ENCODE measurements at regions not wholly inside any gene's neighbourhood (a gene's known extent, or its start where the extent isn't known, plus 50 kb on each side); places are given as distances from the start of the nearest gene placed in this dataset.

DNA sequence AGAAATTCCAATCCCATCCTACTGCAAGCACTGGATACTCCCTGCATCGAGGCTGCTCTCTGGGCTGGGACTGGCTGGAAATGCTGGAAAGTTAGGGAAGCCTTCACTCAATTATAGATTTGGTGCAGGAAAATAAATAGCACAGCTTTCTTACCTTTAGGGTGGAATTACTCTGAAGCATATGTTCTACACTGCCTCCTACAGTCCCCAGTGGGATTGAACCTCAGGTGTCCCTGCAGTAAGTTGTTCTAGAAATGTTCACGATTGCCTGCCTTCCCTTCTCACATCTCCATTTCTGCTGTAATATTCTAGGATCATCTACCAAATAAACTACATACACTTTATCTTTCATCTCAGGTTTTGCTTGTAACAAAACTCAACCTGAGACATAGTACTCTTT, 536.7 kb upstream of the LMCD1 start:
- DNase-seq (ENCODE audit: insufficient read length, low spot score): no peak
- no peak for TF ChIP-seq POLR2AphosphoS5 (IDR thresholded peaks at IDR 0.05; ENCODE audit: low read depth, low read length)
- no peak for TF ChIP-seq TAF1 (IDR thresholded peaks at IDR 0.05; ENCODE audit: low read depth, low read length)
- no peak for TF ChIP-seq PAX5 (IDR thresholded peaks at IDR 0.05; ENCODE audit: insufficient read depth, low read length, severe bottlenecking)
- TF ChIP-seq POU2F2 (IDR thresholded peaks at IDR 0.05; ENCODE audit: low read depth, low read length): no peak
- no peak for FAIRE-seq

DNA sequence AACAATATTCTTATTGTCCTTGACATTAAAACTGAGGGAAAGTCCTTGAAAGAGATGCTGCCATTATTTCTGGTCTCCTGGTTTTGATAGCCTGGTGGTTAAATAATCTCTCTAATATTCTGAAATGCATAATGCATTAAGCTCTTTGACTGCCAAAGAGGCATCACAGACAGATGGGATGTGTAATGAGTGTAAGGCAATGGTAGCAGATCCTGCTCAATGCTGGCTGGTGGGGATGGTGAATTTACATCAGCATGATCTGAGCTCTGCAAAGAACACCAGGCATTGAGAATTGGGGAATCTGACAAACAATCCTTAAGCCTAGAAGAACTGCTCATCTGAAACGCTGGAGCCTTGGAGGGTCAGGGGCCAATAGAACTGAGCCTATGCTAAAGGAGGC, 528.6 kb upstream of the LMCD1 start:
- no peak for TF ChIP-seq POLR2AphosphoS5 (IDR thresholded peaks at IDR 0.05; ENCODE audit: low read depth, low read length)
- DNase-seq (ENCODE audit: insufficient read length, low spot score): no peak
- no peak for FAIRE-seq

DNA sequence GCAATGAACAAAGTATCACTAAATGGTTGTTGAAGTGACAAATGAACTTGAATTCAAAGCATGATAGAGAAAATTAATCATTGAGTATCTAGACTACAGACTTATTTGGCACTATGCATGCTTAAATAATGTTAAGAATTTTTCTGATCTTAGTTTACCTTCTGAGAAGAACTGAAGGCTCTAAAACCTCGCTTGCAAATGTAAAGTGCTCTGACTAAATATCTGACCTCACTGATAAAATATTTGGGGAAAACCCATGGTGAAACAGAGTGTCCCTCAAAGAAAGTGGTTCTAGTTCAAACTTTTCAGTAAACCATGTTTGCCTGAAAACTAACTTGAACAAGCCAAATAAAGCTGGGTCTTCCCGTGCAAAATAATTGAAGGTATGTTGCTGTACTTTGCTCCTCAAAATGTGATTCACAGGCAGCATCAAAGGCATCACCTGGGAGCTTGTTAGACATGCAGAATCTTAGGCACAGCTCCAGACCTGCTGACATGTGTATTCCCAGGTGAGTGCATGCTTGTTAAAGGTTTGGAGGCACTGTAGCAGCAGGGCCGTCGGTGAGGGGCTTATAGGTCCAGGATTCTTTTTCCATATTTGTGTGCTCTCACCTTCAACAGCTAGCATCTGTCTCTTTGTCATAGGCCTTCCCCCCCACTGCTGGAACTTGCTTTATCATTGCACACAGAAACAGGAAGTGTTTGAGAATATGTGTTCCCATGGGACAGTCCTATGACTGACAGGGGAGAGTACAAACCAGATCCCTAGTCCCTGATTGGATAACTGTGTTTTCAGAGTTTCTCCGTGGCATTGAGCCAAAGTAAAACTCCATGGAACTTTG, 524.2 kb upstream of the LMCD1 start:
- DNase-seq (ENCODE audit: insufficient read length, low spot score): no peak
- TF ChIP-seq POLR2A (IDR thresholded peaks at IDR 0.05; ENCODE audit: low read depth, low read length): no peak
- no peak for TF ChIP-seq POU2F2 (IDR thresholded peaks at IDR 0.05; ENCODE audit: low read depth, low read length)
- no peak for TF ChIP-seq POLR2AphosphoS5 (IDR thresholded peaks at IDR 0.05; ENCODE audit: low read depth, low read length)
- no peak for TF ChIP-seq TAF1 (IDR thresholded peaks at IDR 0.05; ENCODE audit: low read depth, low read length)
- no peak for TF ChIP-seq SPI1 (IDR thresholded peaks at IDR 0.05; ENCODE audit: low read depth, low read length)
- TF ChIP-seq PAX5 (IDR thresholded peaks at IDR 0.05; ENCODE audit: insufficient read depth, low read length, severe bottlenecking): no peak
- no peak for FAIRE-seq

DNA sequence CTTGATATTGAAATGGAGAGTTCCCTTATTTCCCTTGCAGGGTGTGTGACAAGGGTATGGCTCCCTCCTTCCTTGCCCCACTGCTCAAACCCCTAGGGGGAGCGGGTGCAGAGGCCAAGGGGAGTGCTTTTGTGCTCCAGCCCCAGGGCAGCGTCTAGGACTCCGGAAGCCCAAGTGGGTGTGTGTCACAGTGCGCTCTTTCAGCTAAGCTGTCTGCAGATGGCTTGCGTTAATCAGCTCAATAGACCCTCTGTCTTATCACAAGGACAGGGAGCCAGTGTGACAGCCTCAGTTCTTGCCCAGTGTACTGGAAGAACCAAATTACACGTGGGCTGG, 523.6 kb upstream of the LMCD1 start:
- TF ChIP-seq POLR2AphosphoS5 (IDR thresholded peaks at IDR 0.05; ENCODE audit: low read depth, low read length): no peak
- no peak for TF ChIP-seq SPI1 (IDR thresholded peaks at IDR 0.05; ENCODE audit: low read depth, low read length)
- TF ChIP-seq TAF1 (IDR thresholded peaks at IDR 0.05; ENCODE audit: low read depth, low read length): no peak
- no peak for TF ChIP-seq POLR2A (IDR thresholded peaks at IDR 0.05; ENCODE audit: low read depth, low read length)
- no peak for TF ChIP-seq POU2F2 (IDR thresholded peaks at IDR 0.05; ENCODE audit: low read depth, low read length)
- TF ChIP-seq PAX5 (IDR thresholded peaks at IDR 0.05; ENCODE audit: insufficient read depth, low read length, severe bottlenecking): no peak
- FAIRE-seq (no peak), DNase-seq (ENCODE audit: insufficient read length, low spot score) (no peak)

- FAIRE-seq (no peak), DNase-seq (ENCODE audit: insufficient read length, low spot score) (no peak)
- TF ChIP-seq POLR2A (IDR thresholded peaks at IDR 0.05; ENCODE audit: low read depth, low read length) (no peak), TAF1 (IDR thresholded peaks at IDR 0.05; ENCODE audit: low read depth, low read length) (no peak), POU2F2 (IDR thresholded peaks at IDR 0.05; ENCODE audit: low read depth, low read length) (no peak), POLR2AphosphoS5 (IDR thresholded peaks at IDR 0.05; ENCODE audit: low read depth, low read length) (no peak)
Measured at GRCh38 chr3:7982126-7982525, 519.5 kb upstream of the LMCD1 start.

DNA sequence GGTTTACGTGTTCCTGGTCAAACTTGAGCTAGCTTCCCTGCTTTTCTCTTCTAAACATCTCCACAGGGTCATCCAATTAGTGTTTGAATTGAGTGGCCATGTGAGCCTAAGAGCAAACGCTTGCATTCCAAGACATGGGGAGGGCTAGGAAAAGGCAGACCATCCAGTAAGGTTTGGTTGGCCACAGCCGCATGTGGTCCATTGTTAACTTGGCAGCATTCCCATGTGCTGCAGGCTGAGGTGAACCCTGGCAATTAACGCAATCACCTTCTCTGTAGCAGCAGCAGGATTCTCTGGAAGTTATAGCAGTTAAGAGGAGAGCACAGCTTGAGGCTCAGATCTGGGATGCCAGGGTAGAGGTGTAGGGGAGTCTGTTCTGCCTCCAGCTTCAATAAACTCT, 502.2 kb upstream of the LMCD1 start:
- FAIRE-seq (no peak), DNase-seq (ENCODE audit: insufficient read length, low spot score) (no peak)
- no peak for TF ChIP-seq SPI1 (IDR thresholded peaks at IDR 0.05; ENCODE audit: low read depth, low read length)
- no peak for TF ChIP-seq PAX5 (IDR thresholded peaks at IDR 0.05; ENCODE audit: insufficient read depth, low read length, severe bottlenecking)
- TF ChIP-seq POLR2AphosphoS5 (IDR thresholded peaks at IDR 0.05; ENCODE audit: low read depth, low read length): no peak
- TF ChIP-seq POU2F2 (IDR thresholded peaks at IDR 0.05; ENCODE audit: low read depth, low read length): no peak
- no peak for TF ChIP-seq TAF1 (IDR thresholded peaks at IDR 0.05; ENCODE audit: low read depth, low read length)
- TF ChIP-seq POLR2A (IDR thresholded peaks at IDR 0.05; ENCODE audit: low read depth, low read length): no peak

GRCh38 chr3:8001307-8001706, 500.3 kb upstream of the LMCD1 start:
- FAIRE-seq: no peak
- TF ChIP-seq POU2F2 (IDR thresholded peaks at IDR 0.05; ENCODE audit: low read depth, low read length) (no peak), TAF1 (IDR thresholded peaks at IDR 0.05; ENCODE audit: low read depth, low read length) (no peak), POLR2A (IDR thresholded peaks at IDR 0.05; ENCODE audit: low read depth, low read length) (no peak), SPI1 (IDR thresholded peaks at IDR 0.05; ENCODE audit: low read depth, low read length) (no peak), PAX5 (IDR thresholded peaks at IDR 0.05; ENCODE audit: insufficient read depth, low read length, severe bottlenecking) (no peak), POLR2AphosphoS5 (IDR thresholded peaks at IDR 0.05; ENCODE audit: low read depth, low read length) (no peak)

GRCh38 chr3:8001712-8002111, 499.9 kb upstream of the LMCD1 start:
- TF ChIP-seq POU2F2 (IDR thresholded peaks at IDR 0.05; ENCODE audit: low read depth, low read length) (no peak), POLR2AphosphoS5 (IDR thresholded peaks at IDR 0.05; ENCODE audit: low read depth, low read length) (no peak), POLR2A (IDR thresholded peaks at IDR 0.05; ENCODE audit: low read depth, low read length) (no peak), PAX5 (IDR thresholded peaks at IDR 0.05; ENCODE audit: insufficient read depth, low read length, severe bottlenecking) (no peak), SPI1 (IDR thresholded peaks at IDR 0.05; ENCODE audit: low read depth, low read length) (no peak), TAF1 (IDR thresholded peaks at IDR 0.05; ENCODE audit: low read depth, low read length) (no peak)
- no peak for DNase-seq (ENCODE audit: insufficient read length, low spot score)
- FAIRE-seq: no peak

More at GRCh38 chr3:8001307-8001706, 500.3 kb upstream of the LMCD1 start:
- no peak for DNase-seq (ENCODE audit: insufficient read length, low spot score)

- TF ChIP-seq TAF1 (IDR thresholded peaks at IDR 0.05; ENCODE audit: low read depth, low read length): no peak
- TF ChIP-seq SPI1 (IDR thresholded peaks at IDR 0.05; ENCODE audit: low read depth, low read length): no peak
- TF ChIP-seq POLR2A (IDR thresholded peaks at IDR 0.05; ENCODE audit: low read depth, low read length): no peak
- TF ChIP-seq PAX5 (IDR thresholded peaks at IDR 0.05; ENCODE audit: insufficient read depth, low read length, severe bottlenecking): no peak
- TF ChIP-seq POLR2AphosphoS5 (IDR thresholded peaks at IDR 0.05; ENCODE audit: low read depth, low read length): no peak
- TF ChIP-seq POU2F2 (IDR thresholded peaks at IDR 0.05; ENCODE audit: low read depth, low read length): no peak
- DNase-seq (ENCODE audit: insufficient read length, low spot score): no peak
- FAIRE-seq: no peak
Measured at GRCh38 chr3:8011902-8012301, 489.7 kb upstream of the LMCD1 start.

Measured in GM12891 (cell line).